Upper lobe of left lung (tissue), 4 donors: ENCODE measurements at regions not wholly inside any gene's neighbourhood (a gene's known extent, or its start where the extent isn't known, plus 50 kb on each side); places are given as distances from the start of the nearest gene placed in this dataset.

Source experiments
- EP300 ChIP-seq, 4 donors: sonication (generic); formaldehyde crosslinking; IDR thresholded peaks; one replicate each; pipeline ENCODE4 v1.5.1; 2017; ENCODE audit warnings: antibody characterized with exemption in 4 of 4, control low read depth in 2 of 4
- POLR2A ChIP-seq, 4 donors: fragments of 450-650 bp; IDR thresholded peaks; one replicate each; pipeline ENCODE4 v1.5.1; 2016 to 2017; ENCODE audit warnings: antibody characterized with exemption in 4 of 4, mild to moderate bottlenecking in 2 of 4
- TF ChIP-seq, protein P1 (sequence below), 6 experiments: fragments of 450-650 bp in 4 of 6; fragments of 200-600 bp in 2 of 6; sonication (generic) in 2 of 6; IDR thresholded peaks; one replicate each; pipeline ENCODE4 v1.5.1; 2016 to 2019; ENCODE audit warnings: antibody characterized with exemption in 6 of 6

DNA sequence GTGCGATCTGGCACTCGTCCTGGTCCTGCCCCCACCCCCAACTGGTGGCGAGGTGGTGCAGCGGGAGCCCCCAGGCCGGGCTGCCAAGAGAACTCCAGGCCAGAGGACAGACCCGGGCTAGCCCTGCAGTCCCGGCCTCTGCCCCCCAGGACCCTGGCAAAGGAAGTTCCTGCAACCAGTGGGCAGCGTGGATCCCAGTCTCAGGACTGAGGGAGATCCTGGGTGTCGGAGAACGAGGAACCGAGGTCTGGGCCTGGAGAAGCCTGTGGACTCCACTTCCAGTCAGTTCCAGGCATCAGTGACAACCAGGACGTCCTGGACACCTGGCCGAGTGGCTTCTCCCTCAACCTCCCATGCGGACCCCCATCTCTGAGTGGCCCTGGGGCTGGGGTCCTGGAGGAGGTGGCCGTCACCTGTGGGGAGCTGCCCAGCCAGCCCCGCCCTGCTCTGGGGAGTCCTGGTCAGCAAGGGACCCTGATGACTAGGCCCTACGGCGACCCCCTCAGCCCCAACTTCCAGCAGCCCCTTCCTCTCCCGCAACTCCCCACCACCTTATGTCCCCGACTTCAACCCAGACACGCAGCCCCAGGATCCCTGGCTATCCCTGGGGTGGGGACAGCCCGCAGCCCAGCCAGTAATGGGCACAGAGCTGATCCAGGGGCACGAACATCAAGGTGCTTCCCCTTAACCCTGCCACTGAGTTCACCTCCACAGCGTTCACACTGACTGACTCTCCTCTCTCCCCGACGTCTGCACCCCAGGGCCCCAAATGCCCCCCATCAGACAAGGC is 53.7 kb upstream of the NKX1-1 start:
- TF ChIP-seq EP300 (IDR thresholded peaks at IDR 0.05) = no peak
- no peak for TF ChIP-seq POLR2A (IDR thresholded peaks at IDR 0.05)
- TF ChIP-seq, protein P1, sequence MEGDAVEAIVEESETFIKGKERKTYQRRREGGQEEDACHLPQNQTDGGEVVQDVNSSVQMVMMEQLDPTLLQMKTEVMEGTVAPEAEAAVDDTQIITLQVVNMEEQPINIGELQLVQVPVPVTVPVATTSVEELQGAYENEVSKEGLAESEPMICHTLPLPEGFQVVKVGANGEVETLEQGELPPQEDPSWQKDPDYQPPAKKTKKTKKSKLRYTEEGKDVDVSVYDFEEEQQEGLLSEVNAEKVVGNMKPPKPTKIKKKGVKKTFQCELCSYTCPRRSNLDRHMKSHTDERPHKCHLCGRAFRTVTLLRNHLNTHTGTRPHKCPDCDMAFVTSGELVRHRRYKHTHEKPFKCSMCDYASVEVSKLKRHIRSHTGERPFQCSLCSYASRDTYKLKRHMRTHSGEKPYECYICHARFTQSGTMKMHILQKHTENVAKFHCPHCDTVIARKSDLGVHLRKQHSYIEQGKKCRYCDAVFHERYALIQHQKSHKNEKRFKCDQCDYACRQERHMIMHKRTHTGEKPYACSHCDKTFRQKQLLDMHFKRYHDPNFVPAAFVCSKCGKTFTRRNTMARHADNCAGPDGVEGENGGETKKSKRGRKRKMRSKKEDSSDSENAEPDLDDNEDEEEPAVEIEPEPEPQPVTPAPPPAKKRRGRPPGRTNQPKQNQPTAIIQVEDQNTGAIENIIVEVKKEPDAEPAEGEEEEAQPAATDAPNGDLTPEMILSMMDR (IDR thresholded peaks at IDR 0.05) = no peak
